Fibroblast of lung (primary cell): ENCODE measurements at regions not wholly inside any gene's neighbourhood (a gene's known extent, or its start where the extent isn't known, plus 50 kb on each side); places are given as distances from the start of the nearest gene placed in this dataset.
A peak's percentile ranks its signal among the peaks of the same experiment; 100 is the strongest.

Experiments
- DNase-seq, 2 donors: peaks; one replicate each; pipeline versions ENCODE4 v3.0.0 to v3.0.0-alpha.2; 2010; ENCODE audit warnings: low read depth in 2 of 2
- H2AFZ ChIP-seq: 2 replicates; pipeline ENCODE4 v1.5.1; 2012; ENCODE audit warnings: low read length, control low read depth, inconsistent platforms
- H3K27ac ChIP-seq: 2 replicates; pipeline ENCODE4 v1.5.1; 2011; ENCODE audit warnings: low read length, control low read depth; ENCODE audit not compliant: insufficient read depth
- H3K27me3 ChIP-seq: 2 replicates; pipeline ENCODE4 v1.5.1; 2011; ENCODE audit warnings: mild to moderate bottlenecking, low read length; ENCODE audit not compliant: control insufficient read depth, insufficient read depth
- H3K36me3 ChIP-seq: 2 replicates; pipeline ENCODE4 v1.5.1; 2011; ENCODE audit warnings: low read length; ENCODE audit not compliant: control insufficient read depth, insufficient read depth
- H3K4me1 ChIP-seq: 2 replicates; pipeline ENCODE4 v1.5.1; 2011; ENCODE audit warnings: low read length; ENCODE audit not compliant: control insufficient read depth, insufficient read depth; ENCODE audit errors: extremely low read depth
- H3K4me2 ChIP-seq: 2 replicates; pipeline ENCODE4 v1.5.1; 2011; ENCODE audit warnings: low read length, control low read depth; ENCODE audit not compliant: insufficient read depth; ENCODE audit errors: extremely low read depth
- H3K4me3 ChIP-seq, 4 experiments: fragments of 200-600 bp in 1 of 4; sonication (generic) in 1 of 4; replicated peaks in 1 of 4; 2 replicates each; pipeline ENCODE4 v1.5.1; 2011 to 2016; ENCODE audit warnings: low read length in 4 of 4, low read depth in 3 of 4, mild to moderate bottlenecking in 3 of 4, control low read depth in 2 of 4, inconsistent platforms in 1 of 4, mixed read lengths in 1 of 4; ENCODE audit not compliant: insufficient read depth in 1 of 4; ENCODE audit errors: control extremely low read depth in 1 of 4
- H3K79me2 ChIP-seq: 2 replicates; pipeline ENCODE4 v1.5.1; 2012; ENCODE audit warnings: mild to moderate bottlenecking, low read length, inconsistent platforms; ENCODE audit not compliant: control insufficient read depth, insufficient read depth
- H3K9ac ChIP-seq: 2 replicates; pipeline ENCODE4 v1.5.1; 2011; ENCODE audit warnings: mild to moderate bottlenecking, low read length, control low read depth; ENCODE audit not compliant: insufficient read depth
- H3K9me3 ChIP-seq: 2 replicates; pipeline ENCODE4 v1.5.1; 2012; ENCODE audit warnings: low read depth, low read length; ENCODE audit not compliant: control insufficient read depth, insufficient read depth
- H4K20me1 ChIP-seq: 2 replicates; pipeline ENCODE4 v1.5.1; 2011; ENCODE audit warnings: low read length; ENCODE audit not compliant: control insufficient read depth, insufficient read depth; ENCODE audit errors: extremely low read depth
- CTCF ChIP-seq, 2 donors: IDR thresholded peaks in 1 of 2; conservative IDR thresholded peaks in 1 of 2; 1 replicate in 1 of 2; 2 replicates in 1 of 2; pipeline ENCODE4 v1.5.1; 2011 to 2012; ENCODE audit warnings: low read length in 2 of 2, control low read depth in 1 of 2, inconsistent platforms in 1 of 2, low read depth in 1 of 2, mild to moderate bottlenecking in 1 of 2
- EZH2 ChIP-seq: IDR thresholded peaks from 2 replicates; pipeline ENCODE4 v1.5.1; 2012; ENCODE audit warnings: low read length, control low read depth, mild to moderate bottlenecking; ENCODE audit errors: missing control alignments

- Histone ChIP-seq H3K9me3 (no peaks in the 10 kb centered on the region), H3K9ac (no peak overlapping the region), H3K27me3 (no peaks in the 10 kb centered on the region), H3K36me3 (no peaks in the 10 kb centered on the region), H3K4me1 (peaks cover 6% of the 10 kb centered on the region), H3K4me2 (no peak overlapping the region), H3K4me3 (no peak overlapping the region), H4K20me1 (no peaks in the 10 kb centered on the region), H2AFZ (no peak overlapping the region), H3K27ac (no peak overlapping the region), H3K79me2 (no peaks in the 10 kb centered on the region)
- DNase-seq, result no peak
- TF ChIP-seq EZH2, result no peak
- no peak for TF ChIP-seq CTCF (conservative IDR thresholded peaks at IDR 0.05 in 1 of 2, IDR thresholded peaks at IDR 0.05 in 1 of 2; ENCODE audit: low read depth in 1 of 2, low read length in 2 of 2)
Observed at GRCh38 chr6:145031962-145032361, 703.4 kb downstream of the EPM2A start.

GRCh38 chr6:145032562-145033145 is 702.7 kb downstream of the EPM2A start:
- no peak overlapping the region for H3K27ac ChIP-seq
- no peak overlapping the region for H3K4me3 ChIP-seq
- H3K36me3 ChIP-seq, result no peaks in the 10 kb centered on the region
- no peaks in the 10 kb centered on the region for H4K20me1 ChIP-seq
- H3K9ac ChIP-seq, result no peak overlapping the region
- DNase-seq, result no peak
- H3K27me3 ChIP-seq, result no peaks in the 10 kb centered on the region
- H3K9me3 ChIP-seq, result no peaks in the 10 kb centered on the region
- no peak for TF ChIP-seq CTCF (conservative IDR thresholded peaks at IDR 0.05 in 1 of 2, IDR thresholded peaks at IDR 0.05 in 1 of 2; ENCODE audit: low read depth in 1 of 2, low read length in 2 of 2)
- no peak for TF ChIP-seq EZH2
- peaks cover 6% of the 10 kb centered on the region for H3K4me1 ChIP-seq
- H2AFZ ChIP-seq, result no peak overlapping the region
- H3K79me2 ChIP-seq, result no peaks in the 10 kb centered on the region
- H3K4me2 ChIP-seq, result no peak overlapping the region

GRCh38 chr6:145034664-145035063 is 700.7 kb downstream of the EPM2A start:
- H2AFZ ChIP-seq, result no peak overlapping the region
- no peaks in the 10 kb centered on the region for H3K79me2 ChIP-seq
- no peaks in the 10 kb centered on the region for H3K9me3 ChIP-seq
- H3K4me2 ChIP-seq, result no peak overlapping the region
- H3K27me3 ChIP-seq, result no peaks in the 10 kb centered on the region
- H3K27ac ChIP-seq, result no peak overlapping the region
- H3K36me3 ChIP-seq, result no peaks in the 10 kb centered on the region
- DNase-seq, result peak; percentile 41 to 60
- H4K20me1 ChIP-seq, result no peaks in the 10 kb centered on the region
- no peak for TF ChIP-seq CTCF (conservative IDR thresholded peaks at IDR 0.05 in 1 of 2, IDR thresholded peaks at IDR 0.05 in 1 of 2; ENCODE audit: low read depth in 1 of 2, low read length in 2 of 2)
- no peak for TF ChIP-seq EZH2
- H3K9ac ChIP-seq, result no peak overlapping the region
- H3K4me1 ChIP-seq, result peaks cover 3% of the 10 kb centered on the region
- H3K4me3 ChIP-seq, result no peak overlapping the region
